HepG2 (cell line): ENCODE measurements at regions not wholly inside any gene's neighbourhood (a gene's known extent, or its start where the extent isn't known, plus 50 kb on each side); places are given as distances from the start of the nearest gene placed in this dataset.

Experiments used
- ATAC-seq: fragments of 200-7000 bp; cut with Tn5 transposase; 3 replicates; pipeline ENCODE4 v1.9.1; 2020; ENCODE audit warnings: mild to moderate bottlenecking, moderate library complexity
- BruUV-seq: library from RNA; stranded (reverse); fragments of 400-500 nt; replicated peaks from 2 replicates; lab custom pipeline; 2021; lab: Mats Ljungman, UMichigan
- CTCF ChIA-PET: fragments of 300-600 bp; formaldehyde crosslinking; extraction: SDS; loops from one replicate; lab custom pipeline; 2021; ENCODE audit warnings: low total read pairs, inconsistent platforms, low intra/inter-chr PET ratio; lab: Yijun Ruan, JAX
- POLR2A ChIA-PET: fragments of 350-600 bp; sonication (Branson Sonifier 250); formaldehyde crosslinking; loops from one replicate; lab custom pipeline; 2020; ENCODE audit warnings: antibody characterized with exemption, inconsistent platforms; lab: Yijun Ruan, JAX
- DNase-seq: peaks from one replicate; pipeline ENCODE4 v3.0.0-alpha.2; 2015; ENCODE audit warnings: low spot score
- FAIRE-seq: peaks from 3 replicates; lab custom pipeline; 2011; peaks lifted over from hg19 to GRCh38; lab: Jason Lieb, UNC
- H2AFZ ChIP-seq: one replicate; pipeline ENCODE4 v1.6.1; 2011; ENCODE audit warnings: low read length, inconsistent platforms
- H3K27ac ChIP-seq: fragments of 300-600 bp; 3 replicates; pipeline ENCODE4 v1.8.0; 2011; ENCODE audit warnings: mixed run types, mild to moderate bottlenecking, mixed read lengths, low read length, inconsistent platforms; ENCODE audit not compliant: insufficient read depth; ENCODE audit errors: extremely low read length
- H3K27me3 ChIP-seq, 2 experiments: fragments of 200-600 bp in 1 of 2; 2 replicates in 1 of 2; 3 replicates in 1 of 2; pipeline versions ENCODE4 v1.6.0 to v1.8.0; 2011; ENCODE audit warnings: low read length in 2 of 2, mild to moderate bottlenecking in 2 of 2, moderate library complexity in 2 of 2, inconsistent platforms in 1 of 2; ENCODE audit not compliant: insufficient read depth in 2 of 2, control insufficient read depth in 1 of 2
- H3K36me3 ChIP-seq, 2 experiments: fragments of 200-600 bp in 1 of 2; replicated peaks in 1 of 2; 2 replicates in 1 of 2; 3 replicates in 1 of 2; pipeline versions ENCODE4 v1.5.1 to v1.8.0; 2011; ENCODE audit warnings: low read length in 2 of 2, inconsistent platforms in 1 of 2; ENCODE audit not compliant: insufficient read depth in 2 of 2, control insufficient read depth in 1 of 2
- H3K4me1 ChIP-seq: 2 replicates; pipeline ENCODE4 v1.5.1; 2012; ENCODE audit warnings: low read length, inconsistent platforms; ENCODE audit not compliant: insufficient read depth
- H3K4me2 ChIP-seq: 2 replicates; pipeline ENCODE4 v1.6.0; 2011; ENCODE audit warnings: low read depth, low read length, inconsistent platforms
- H3K4me3 ChIP-seq, 3 experiments: fragments of 200-600 bp in 1 of 3; sonication (generic), shearing (Covaris generic) in 1 of 3; replicated peaks in 1 of 3; 2 replicates each; pipeline ENCODE4 v1.5.1; 2011 to 2016; ENCODE audit warnings: low read length in 3 of 3, inconsistent platforms in 2 of 3, low read depth in 2 of 3, mild to moderate bottlenecking in 2 of 3, control low read depth in 1 of 3, mixed read lengths in 1 of 3; ENCODE audit not compliant: insufficient read depth in 1 of 3
- H3K79me2 ChIP-seq: one replicate; pipeline ENCODE4 v1.6.1; 2011; ENCODE audit warnings: low read length, inconsistent platforms; ENCODE audit not compliant: insufficient read depth
- H3K9ac ChIP-seq: 2 replicates; pipeline ENCODE4 v1.6.0; 2011; ENCODE audit warnings: mild to moderate bottlenecking, low read depth, low read length, inconsistent platforms; ENCODE audit not compliant: insufficient read depth
- H3K9me3 ChIP-seq: 2 replicates; pipeline ENCODE4 v1.5.1; 2012; ENCODE audit warnings: mild to moderate bottlenecking, low read length
- H4K20me1 ChIP-seq: 2 replicates; pipeline ENCODE4 v1.6.0; 2011; ENCODE audit warnings: inconsistent platforms, mild to moderate bottlenecking, low read length, moderate library complexity; ENCODE audit not compliant: insufficient read depth
- NFIB ChIP-seq: sonication (generic); formaldehyde crosslinking; IDR thresholded peaks from 2 replicates; pipeline ENCODE4 v1.9.0; 2021; ENCODE audit warnings: missing genetic modification reagents, mild to moderate bottlenecking, borderline replicate concordance
- POLR2G ChIP-seq: fragments of 200-400 bp; formaldehyde crosslinking; IDR thresholded peaks from 2 replicates; pipeline ENCODE4 v1.6.1; 2018; ENCODE audit warnings: mild to moderate bottlenecking, low read depth, low read length, moderate library complexity
- SIN3B ChIP-seq: fragments of 150-350 bp; IDR thresholded peaks from 2 replicates; pipeline ENCODE4 v1.6.1; 2014; ENCODE audit warnings: low read length
- TBP ChIP-seq: sonication (generic); formaldehyde crosslinking; IDR thresholded peaks from 2 replicates; pipeline ENCODE4 v1.5.0; 2020; ENCODE audit warnings: missing genetic modification reagents
- TEF ChIP-seq: sonication (generic); formaldehyde crosslinking; IDR thresholded peaks from 2 replicates; pipeline ENCODE4 v1.5.0; 2020; ENCODE audit warnings: missing genetic modification reagents
- TP53 ChIP-seq: sonication (generic); formaldehyde crosslinking; conservative IDR thresholded peaks from 2 replicates; pipeline ENCODE4 v1.4.0; 2020; ENCODE audit warnings: missing genetic modification reagents
- YEATS2 ChIP-seq: sonication (generic); formaldehyde crosslinking; IDR thresholded peaks from 2 replicates; pipeline ENCODE4 v1.4.0; 2020; ENCODE audit warnings: missing genetic modification reagents, borderline replicate concordance
- ZBTB20 ChIP-seq: sonication (generic); formaldehyde crosslinking; IDR thresholded peaks from 2 replicates; pipeline ENCODE4 v1.8.1; 2023; ENCODE audit warnings: missing genetic modification reagents, low read depth, mild to moderate bottlenecking, borderline replicate concordance
- ZNF30 ChIP-seq: sonication (generic); formaldehyde crosslinking; IDR thresholded peaks from 2 replicates; pipeline ENCODE4 v1.5.0; 2020; ENCODE audit warnings: mild to moderate bottlenecking, missing genetic modification reagents
- ZNF558 ChIP-seq: sonication (generic); formaldehyde crosslinking; IDR thresholded peaks from 2 replicates; pipeline ENCODE4 v1.9.0; 2022; ENCODE audit warnings: mild to moderate bottlenecking, missing genetic modification reagents, borderline replicate concordance
- ZNF7 ChIP-seq: IDR thresholded peaks from 2 replicates; pipeline ENCODE4 v1.6.1; 2016; ENCODE audit warnings: missing biosample characterization, missing genetic modification reagents
- WGBS: methylation state at CpG from one replicate; pipeline ENCODE4 v1.1.6; 2017; ENCODE audit warnings: low lambda C conversion rate; 5-methylcytosine and 5-hydroxymethylcytosine counted together
- in situ Hi-C: cut with HindIII; loops from 2 replicates; pipeline ENCODE4 v1.10.0; 2017; ENCODE audit warnings: low pct_unique_long_range_greater_than_20kb; ENCODE audit not compliant: extremely low pct_ligation_motif_present
- intact Hi-C: fragments of 100-400 bp; cut with micrococcal nuclease; formaldehyde crosslinking; loops from one replicate; pipeline ENCODE4 v1.10.0; 2022; ENCODE audit not compliant: unreplicated experiment
- TF ChIP-seq, protein P1 (sequence below): sonication (generic); formaldehyde crosslinking; IDR thresholded peaks from 2 replicates; pipeline ENCODE4 v1.4.0; 2020; ENCODE audit warnings: mild to moderate bottlenecking, missing genetic modification reagents

DNA sequence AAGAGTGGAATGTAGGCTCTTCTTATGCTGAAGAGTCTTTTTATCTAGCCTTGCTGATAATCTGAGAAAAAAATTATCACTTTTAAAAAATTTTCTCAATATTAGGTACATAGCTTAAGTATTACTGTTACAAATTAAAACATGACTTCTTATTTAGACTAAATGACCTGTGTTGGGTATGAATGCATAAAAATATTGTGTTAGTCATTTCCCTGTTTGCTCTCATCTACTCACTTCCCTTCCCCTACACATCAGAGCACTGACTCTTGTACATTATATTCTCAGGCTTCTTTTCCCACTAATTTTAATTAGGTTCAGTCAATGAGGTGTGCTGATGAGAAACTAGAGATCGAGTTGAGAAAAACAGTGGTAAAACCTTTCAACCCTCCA, 881.0 kb downstream of the PCDH18 start:
- BruUV-seq, result no TSS peak
- H3K4me2 ChIP-seq, result no peak overlapping the region
- no peak for TF ChIP-seq POLR2G
- no peak for TF ChIP-seq NFIB (CRISPR knock-in tag)
- TF ChIP-seq ZNF7, result no peak
- no peak for TF ChIP-seq TBP
- no peak for TF ChIP-seq YEATS2
- TF ChIP-seq TEF, result no peak
- H3K79me2 ChIP-seq, result no peaks in the 10 kb centered on the region
- ChIA-PET POLR2A (no interaction called here), CTCF (no interaction called here)
- H3K36me3 ChIP-seq, result no peaks in the 10 kb centered on the region
- no peaks in the 10 kb centered on the region for H3K4me1 ChIP-seq
- 0% methylated on average over 1 of the region's 1 CpG for WGBS
- no peak overlapping the region for H3K27ac ChIP-seq
- H3K9ac ChIP-seq, result no peak overlapping the region
- no peak overlapping the region for H2AFZ ChIP-seq
- DNase-seq (no peak), ATAC-seq (no peak), FAIRE-seq (no peak)
- H3K27me3 ChIP-seq, result no peaks in the 10 kb centered on the region
- H3K4me3 ChIP-seq, result no peak overlapping the region
- H4K20me1 ChIP-seq, result no peaks in the 10 kb centered on the region
- in situ Hi-C loops (no loop called here), intact Hi-C loops (no loop called here)
- H3K9me3 ChIP-seq, result no peaks in the 10 kb centered on the region

DNA sequence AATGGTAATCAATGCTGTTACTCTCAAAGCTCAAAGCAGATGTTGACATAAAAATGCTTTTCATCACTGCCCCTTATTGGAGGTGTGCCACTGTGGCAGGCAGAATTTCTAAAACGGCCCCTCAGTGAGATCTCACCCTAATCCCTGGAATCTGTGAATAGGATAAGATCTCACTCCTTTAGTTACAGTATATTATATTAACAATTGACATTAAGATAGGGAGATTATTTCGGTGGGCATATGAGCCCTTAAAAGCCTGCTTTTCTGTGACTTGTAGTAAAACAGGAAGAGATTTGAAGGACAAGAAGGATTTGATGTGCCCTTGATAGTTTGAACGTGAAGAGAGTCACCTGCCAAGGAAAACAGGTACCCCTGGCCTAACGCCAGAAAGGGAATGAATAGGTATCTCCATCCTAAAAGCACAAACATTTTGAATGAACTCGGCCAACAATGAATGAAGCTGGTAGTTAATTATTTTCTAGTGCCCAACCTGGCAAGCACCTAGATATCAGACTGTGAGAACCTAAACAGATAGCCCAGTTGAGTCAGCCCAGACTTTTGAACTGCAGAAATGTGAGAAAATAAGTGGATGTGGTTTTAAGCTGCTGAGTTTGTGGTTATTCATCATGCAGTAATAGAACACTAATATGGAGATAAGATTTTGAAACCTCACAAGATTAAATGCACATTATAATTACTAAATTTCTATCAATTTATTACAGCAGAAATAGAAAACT, 881.6 kb downstream of the PCDH18 start:
- Histone ChIP-seq H3K4me1 (no peaks in the 10 kb centered on the region), H2AFZ (no peak overlapping the region), H3K9ac (no peak overlapping the region), H3K4me3 (no peak overlapping the region), H3K79me2 (no peaks in the 10 kb centered on the region), H3K36me3 (no peaks in the 10 kb centered on the region), H3K4me2 (no peak overlapping the region), H3K9me3 (no peaks in the 10 kb centered on the region), H4K20me1 (no peaks in the 10 kb centered on the region), H3K27me3 (no peaks in the 10 kb centered on the region), H3K27ac (no peak overlapping the region)
- WGBS, result 2% methylated on average over 5 of the region's 5 CpGs
- CTCF ChIA-PET, result no interaction called here
- POLR2A ChIA-PET, result no interaction called here
- intact Hi-C loops, result no loop called here
- DNase-seq, result peak; percentile 2
- in situ Hi-C loops, result no loop called here
- FAIRE-seq, result no peak
- TF ChIP-seq ZNF30 (CRISPR knock-in tag) (no peak), ZBTB20 (CRISPR knock-in tag) (no peak), TP53 (no peak), ZNF558 (no peak), SIN3B (no peak)
- TF ChIP-seq, protein P1, sequence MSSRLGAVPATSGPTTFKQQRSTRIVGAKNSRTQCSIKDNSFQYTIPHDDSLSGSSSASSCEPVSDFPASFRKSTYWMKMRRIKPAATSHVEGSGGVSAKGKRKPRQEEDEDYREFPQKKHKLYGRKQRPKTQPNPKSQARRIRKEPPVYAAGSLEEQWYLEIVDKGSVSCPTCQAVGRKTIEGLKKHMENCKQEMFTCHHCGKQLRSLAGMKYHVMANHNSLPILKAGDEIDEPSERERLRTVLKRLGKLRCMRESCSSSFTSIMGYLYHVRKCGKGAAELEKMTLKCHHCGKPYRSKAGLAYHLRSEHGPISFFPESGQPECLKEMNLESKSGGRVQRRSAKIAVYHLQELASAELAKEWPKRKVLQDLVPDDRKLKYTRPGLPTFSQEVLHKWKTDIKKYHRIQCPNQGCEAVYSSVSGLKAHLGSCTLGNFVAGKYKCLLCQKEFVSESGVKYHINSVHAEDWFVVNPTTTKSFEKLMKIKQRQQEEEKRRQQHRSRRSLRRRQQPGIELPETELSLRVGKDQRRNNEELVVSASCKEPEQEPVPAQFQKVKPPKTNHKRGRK, result no peak
- no peak for ATAC-seq
- no TSS peak for BruUV-seq
